Peyer's patch (tissue), 4 donors: ENCODE measurements at regions not wholly inside any gene's neighbourhood (a gene's known extent, or its start where the extent isn't known, plus 50 kb on each side); places are given as distances from the start of the nearest gene placed in this dataset.

ENCODE experiments used
- DNase-seq, 3 donors: peaks; one replicate each; pipeline ENCODE4 v3.0.0-alpha.2; 2017 to 2019
- H3K27ac ChIP-seq, 4 donors: fragments of 200-600 bp; sonication (generic); one replicate each; pipeline ENCODE4 v1.5.1; 2016 to 2019
- H3K27me3 ChIP-seq, 2 donors: fragments of 200-600 bp; sonication (generic); one replicate each; pipeline ENCODE4 v1.5.1; 2019
- H3K36me3 ChIP-seq, 3 donors: fragments of 200-600 bp; sonication (generic); one replicate each; pipeline ENCODE4 v1.5.1; 2016 to 2019
- H3K4me1 ChIP-seq, 4 donors: fragments of 200-600 bp; sonication (generic); one replicate each; pipeline ENCODE4 v1.5.1; 2016 to 2019
- H3K4me3 ChIP-seq, 4 donors: fragments of 200-600 bp; sonication (generic); 1 replicate in 3 of 4; 2 replicates in 1 of 4; pipeline ENCODE4 v1.5.1; 2016 to 2019; ENCODE audit warnings: mild to moderate bottlenecking in 1 of 4
- H3K9me3 ChIP-seq, 4 donors: fragments of 200-600 bp; sonication (generic); one replicate each; pipeline ENCODE4 v1.5.1; 2016 to 2019; ENCODE audit warnings: mild to moderate bottlenecking in 1 of 4
- POLR2A ChIP-seq, 2 donors: fragments of 450-650 bp; IDR thresholded peaks; one replicate each; pipeline ENCODE4 v1.5.1; 2017; ENCODE audit warnings: antibody characterized with exemption in 2 of 2, mild to moderate bottlenecking in 2 of 2, moderate library complexity in 2 of 2
- TF ChIP-seq, protein P1 (sequence below), 6 experiments: fragments of 450-650 bp in 4 of 6; fragments of 200-600 bp in 2 of 6; sonication (generic) in 1 of 6; IDR thresholded peaks; one replicate each; pipeline ENCODE4 v1.5.1; 2017 to 2019; ENCODE audit warnings: antibody characterized with exemption in 6 of 6, mild to moderate bottlenecking in 3 of 6, moderate library complexity in 1 of 6

DNA sequence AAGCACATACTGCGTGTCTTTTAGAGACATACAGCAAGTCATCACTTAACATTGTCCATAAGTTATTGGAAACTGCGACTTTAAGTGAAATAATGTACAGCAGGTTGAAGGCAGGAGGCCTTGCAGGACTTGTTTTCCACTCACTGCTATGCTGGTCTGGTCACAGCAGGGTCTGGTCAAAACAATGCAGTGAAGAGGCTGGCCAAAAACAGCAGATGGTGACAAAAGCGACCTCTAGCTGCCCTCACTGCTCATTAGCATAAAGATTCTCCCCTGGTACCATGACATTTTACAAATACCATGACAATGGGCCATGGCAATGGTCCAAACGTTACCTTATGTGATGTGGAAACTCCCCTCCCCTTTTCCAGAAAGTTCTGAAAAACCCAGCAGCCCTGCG lies 1283.6 kb downstream of the FSTL5 start:
- no peak overlapping the region for H3K27ac ChIP-seq
- no peaks in the 10 kb centered on the region for H3K27me3 ChIP-seq
- no peaks in the 10 kb centered on the region for H3K4me1 ChIP-seq
- TF ChIP-seq POLR2A (IDR thresholded peaks at IDR 0.05): no peak
- TF ChIP-seq, protein P1, sequence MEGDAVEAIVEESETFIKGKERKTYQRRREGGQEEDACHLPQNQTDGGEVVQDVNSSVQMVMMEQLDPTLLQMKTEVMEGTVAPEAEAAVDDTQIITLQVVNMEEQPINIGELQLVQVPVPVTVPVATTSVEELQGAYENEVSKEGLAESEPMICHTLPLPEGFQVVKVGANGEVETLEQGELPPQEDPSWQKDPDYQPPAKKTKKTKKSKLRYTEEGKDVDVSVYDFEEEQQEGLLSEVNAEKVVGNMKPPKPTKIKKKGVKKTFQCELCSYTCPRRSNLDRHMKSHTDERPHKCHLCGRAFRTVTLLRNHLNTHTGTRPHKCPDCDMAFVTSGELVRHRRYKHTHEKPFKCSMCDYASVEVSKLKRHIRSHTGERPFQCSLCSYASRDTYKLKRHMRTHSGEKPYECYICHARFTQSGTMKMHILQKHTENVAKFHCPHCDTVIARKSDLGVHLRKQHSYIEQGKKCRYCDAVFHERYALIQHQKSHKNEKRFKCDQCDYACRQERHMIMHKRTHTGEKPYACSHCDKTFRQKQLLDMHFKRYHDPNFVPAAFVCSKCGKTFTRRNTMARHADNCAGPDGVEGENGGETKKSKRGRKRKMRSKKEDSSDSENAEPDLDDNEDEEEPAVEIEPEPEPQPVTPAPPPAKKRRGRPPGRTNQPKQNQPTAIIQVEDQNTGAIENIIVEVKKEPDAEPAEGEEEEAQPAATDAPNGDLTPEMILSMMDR (IDR thresholded peaks at IDR 0.05): no peak
- H3K36me3 ChIP-seq: no peaks in the 10 kb centered on the region
- H3K4me3 ChIP-seq: no peak overlapping the region
- no peak for DNase-seq
- no peaks in the 10 kb centered on the region for H3K9me3 ChIP-seq

DNA sequence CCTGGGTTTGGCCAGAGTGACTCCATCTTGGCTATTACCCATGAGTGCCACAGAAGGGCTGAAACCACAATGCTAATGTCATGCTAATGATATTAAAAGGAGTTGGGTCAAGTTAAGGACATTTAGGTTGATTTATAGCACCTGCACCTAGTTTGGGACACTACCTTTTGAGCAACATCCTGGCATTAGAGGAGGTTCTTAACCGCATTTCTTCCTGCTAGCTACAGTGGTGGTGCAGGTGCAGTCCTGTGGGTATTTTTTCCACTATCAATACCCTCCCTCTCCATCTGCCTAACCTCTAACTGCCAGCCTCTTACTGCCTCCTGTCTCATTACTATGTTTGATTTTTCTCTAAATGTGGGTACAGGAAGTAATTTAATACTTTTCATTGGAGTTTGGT lies 1276.1 kb downstream of the FSTL5 start:
- Histone ChIP-seq H3K9me3 (no peaks in the 10 kb centered on the region), H3K4me1 (no peaks in the 10 kb centered on the region)

DNA sequence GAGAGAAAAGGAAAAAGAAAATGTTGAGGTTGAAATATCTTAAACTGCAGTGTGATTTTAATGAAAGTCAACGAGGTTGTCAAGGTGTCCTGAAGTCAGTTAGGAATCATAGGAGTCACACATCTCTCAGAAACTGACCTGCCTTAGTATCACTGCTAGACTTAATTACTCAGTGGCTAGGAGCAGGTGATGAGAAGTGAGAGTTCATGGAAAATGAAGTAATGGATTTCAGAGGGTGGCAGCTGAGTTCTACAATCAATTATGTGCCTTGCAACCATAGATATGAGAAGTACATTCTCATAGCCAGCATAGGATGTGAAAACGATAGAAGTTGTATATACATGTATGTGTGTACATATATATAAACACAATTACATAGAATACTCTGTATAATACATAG lies 1269.7 kb downstream of the FSTL5 start:
- no peaks in the 10 kb centered on the region for H3K36me3 ChIP-seq
- H3K27me3 ChIP-seq: no peaks in the 10 kb centered on the region

More for the DNA sequence above, 1276.1 kb downstream of the FSTL5 start:
- no peaks in the 10 kb centered on the region for H3K36me3 ChIP-seq
- no peak for DNase-seq
- H3K4me3 ChIP-seq: no peak overlapping the region
- H3K27me3 ChIP-seq: no peaks in the 10 kb centered on the region
- H3K27ac ChIP-seq: no peak overlapping the region
- no peak for TF ChIP-seq POLR2A (IDR thresholded peaks at IDR 0.05)
- TF ChIP-seq, protein P1 (IDR thresholded peaks at IDR 0.05): no peak

DNA sequence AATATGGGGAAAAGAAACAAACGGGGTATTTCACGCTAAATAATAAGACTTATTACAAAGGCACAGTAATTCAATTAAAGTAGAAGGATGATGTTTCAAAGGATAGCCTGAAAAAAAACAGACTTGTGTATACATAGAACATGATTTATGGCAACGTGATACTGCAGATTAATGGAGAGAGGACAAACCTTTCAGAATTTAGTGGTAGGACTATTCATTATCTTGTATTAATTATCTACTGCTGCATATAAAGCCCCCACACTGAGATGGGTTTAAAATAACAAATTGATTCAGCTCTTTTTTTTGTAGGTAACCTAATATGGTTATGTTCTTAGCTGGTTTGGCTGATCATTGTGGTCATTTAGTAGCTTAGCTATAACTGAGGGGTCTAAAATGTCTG lies 1269.0 kb downstream of the FSTL5 start:
- Histone ChIP-seq H3K9me3 (no peaks in the 10 kb centered on the region), H3K4me3 (no peak overlapping the region), H3K36me3 (no peaks in the 10 kb centered on the region), H3K27ac (no peak overlapping the region), H3K27me3 (no peaks in the 10 kb centered on the region), H3K4me1 (no peaks in the 10 kb centered on the region)
- no peak for DNase-seq
- no peak for TF ChIP-seq POLR2A (IDR thresholded peaks at IDR 0.05)
- TF ChIP-seq, protein P1 (IDR thresholded peaks at IDR 0.05): no peak

More for the DNA sequence above, 1269.7 kb downstream of the FSTL5 start:
- no peak for TF ChIP-seq POLR2A (IDR thresholded peaks at IDR 0.05)
- TF ChIP-seq, protein P1 (IDR thresholded peaks at IDR 0.05): no peak
- Histone ChIP-seq H3K4me1 (no peaks in the 10 kb centered on the region), H3K4me3 (no peak overlapping the region), H3K27ac (no peak overlapping the region), H3K9me3 (no peaks in the 10 kb centered on the region)
- DNase-seq: no peak

DNA sequence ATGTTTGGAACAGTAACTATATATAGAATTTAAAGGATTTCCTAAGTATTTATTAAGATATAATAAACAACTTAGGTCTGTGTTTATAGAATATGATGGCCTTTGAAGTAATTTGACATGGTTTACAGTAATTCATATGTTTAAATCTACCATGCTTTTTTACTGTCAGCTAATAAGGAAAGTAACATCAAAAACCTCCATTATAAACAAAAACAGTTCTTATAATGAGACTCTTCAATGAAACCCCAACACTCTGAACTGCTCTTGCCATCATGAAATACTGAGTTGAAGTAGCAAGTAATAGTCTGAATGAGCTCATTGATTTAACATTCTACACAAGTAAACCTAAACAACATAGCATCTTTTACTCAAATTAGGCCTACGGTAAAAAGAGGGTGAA lies 1236.5 kb downstream of the FSTL5 start:
- DNase-seq: no peak
- H3K27ac ChIP-seq: no peak overlapping the region
- no peaks in the 10 kb centered on the region for H3K4me1 ChIP-seq
- H3K27me3 ChIP-seq: no peaks in the 10 kb centered on the region
- no peaks in the 10 kb centered on the region for H3K9me3 ChIP-seq
- H3K4me3 ChIP-seq: no peak overlapping the region
- no peak for TF ChIP-seq POLR2A (IDR thresholded peaks at IDR 0.05)
- TF ChIP-seq, protein P1 (IDR thresholded peaks at IDR 0.05): no peak
- H3K36me3 ChIP-seq: no peaks in the 10 kb centered on the region

DNA sequence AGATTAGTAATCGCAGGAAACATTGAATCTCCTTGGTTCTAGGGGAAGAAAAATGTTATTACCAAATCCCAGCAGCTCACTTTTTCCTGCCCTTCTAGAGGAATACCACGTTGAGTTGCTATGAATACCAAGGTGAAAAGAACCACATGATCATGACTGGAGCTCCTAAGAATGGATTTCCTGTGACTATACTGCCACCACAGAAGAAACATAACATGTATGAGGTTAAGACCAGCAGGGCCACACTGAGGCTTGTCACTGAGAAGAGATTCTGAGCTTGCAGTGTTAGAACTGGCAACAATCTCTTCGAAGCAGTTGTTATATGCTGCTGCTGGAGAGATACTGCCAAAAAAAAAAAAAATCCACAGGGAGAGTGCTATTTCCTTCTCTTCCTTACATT lies 1235.3 kb downstream of the FSTL5 start:
- no peaks in the 10 kb centered on the region for H3K36me3 ChIP-seq
- H3K27me3 ChIP-seq: no peaks in the 10 kb centered on the region
- H3K9me3 ChIP-seq: no peaks in the 10 kb centered on the region
- H3K27ac ChIP-seq: no peak overlapping the region
- H3K4me1 ChIP-seq: no peaks in the 10 kb centered on the region
- no peak for DNase-seq
- TF ChIP-seq, protein P1 (IDR thresholded peaks at IDR 0.05): no peak
- TF ChIP-seq POLR2A (IDR thresholded peaks at IDR 0.05): no peak
- no peak overlapping the region for H3K4me3 ChIP-seq
